BE2C (cell line): ENCODE measurements at regions not wholly inside any gene's neighbourhood (a gene's known extent, or its start where the extent isn't known, plus 50 kb on each side); places are given as distances from the start of the nearest gene placed in this dataset.
"Not testable (repeated sequence)": the region's sequence is repeated elsewhere in the genome, so short reads cannot be mapped to it uniquely, and the experiment has no call there.

ENCODE experiments used
- DNase-seq: peaks from one replicate; pipeline ENCODE4 v3.0.0-alpha.2; 2020
- H3K27me3 ChIP-seq: fragments of 250-450 bp; sonication (Bioruptor Pico); 2 replicates; pipeline ENCODE4 v1.5.1; 2020; ENCODE audit warnings: mild to moderate bottlenecking
- H3K36me3 ChIP-seq: fragments of 250-450 bp; sonication (Bioruptor Pico); 2 replicates; pipeline ENCODE4 v1.5.1; 2020; ENCODE audit warnings: mild to moderate bottlenecking
- H3K4me1 ChIP-seq: fragments of 250-450 bp; sonication (Bioruptor Pico); 2 replicates; pipeline ENCODE4 v1.5.1; 2020
- H3K4me3 ChIP-seq: 2 replicates; pipeline ENCODE4 v1.5.1; 2011; ENCODE audit warnings: low read depth, low read length
- H3K9me3 ChIP-seq: fragments of 250-450 bp; sonication (Bioruptor Pico); 2 replicates; pipeline ENCODE4 v1.5.1; 2020
- TF ChIP-seq, protein P1 (sequence below): IDR thresholded peaks from 2 replicates; pipeline ENCODE4 v1.5.1; 2012; ENCODE audit warnings: mild to moderate bottlenecking, low read depth, low read length

DNA sequence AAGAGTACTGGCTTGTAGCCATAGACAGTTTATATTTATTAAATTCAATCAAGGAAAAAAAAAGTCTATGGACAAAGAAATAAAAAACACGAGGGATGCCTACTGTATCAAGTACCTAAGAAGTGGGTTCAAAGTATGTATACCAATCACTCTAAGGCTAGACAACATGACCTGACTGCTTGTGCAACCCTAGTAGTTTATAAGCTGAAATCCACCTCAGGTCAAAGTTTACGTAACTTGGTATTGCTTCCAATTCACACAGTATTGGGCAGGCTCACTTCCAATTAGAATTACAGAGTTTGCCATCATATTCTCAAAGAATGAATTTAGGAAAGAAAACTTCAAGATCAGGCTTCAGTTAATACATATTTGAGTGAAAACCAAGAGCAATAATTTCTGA lies 657.8 kb downstream of the DACH1 start:
- no peak for DNase-seq
- no peaks in the 10 kb centered on the region for H3K36me3 ChIP-seq
- TF ChIP-seq, protein P1, sequence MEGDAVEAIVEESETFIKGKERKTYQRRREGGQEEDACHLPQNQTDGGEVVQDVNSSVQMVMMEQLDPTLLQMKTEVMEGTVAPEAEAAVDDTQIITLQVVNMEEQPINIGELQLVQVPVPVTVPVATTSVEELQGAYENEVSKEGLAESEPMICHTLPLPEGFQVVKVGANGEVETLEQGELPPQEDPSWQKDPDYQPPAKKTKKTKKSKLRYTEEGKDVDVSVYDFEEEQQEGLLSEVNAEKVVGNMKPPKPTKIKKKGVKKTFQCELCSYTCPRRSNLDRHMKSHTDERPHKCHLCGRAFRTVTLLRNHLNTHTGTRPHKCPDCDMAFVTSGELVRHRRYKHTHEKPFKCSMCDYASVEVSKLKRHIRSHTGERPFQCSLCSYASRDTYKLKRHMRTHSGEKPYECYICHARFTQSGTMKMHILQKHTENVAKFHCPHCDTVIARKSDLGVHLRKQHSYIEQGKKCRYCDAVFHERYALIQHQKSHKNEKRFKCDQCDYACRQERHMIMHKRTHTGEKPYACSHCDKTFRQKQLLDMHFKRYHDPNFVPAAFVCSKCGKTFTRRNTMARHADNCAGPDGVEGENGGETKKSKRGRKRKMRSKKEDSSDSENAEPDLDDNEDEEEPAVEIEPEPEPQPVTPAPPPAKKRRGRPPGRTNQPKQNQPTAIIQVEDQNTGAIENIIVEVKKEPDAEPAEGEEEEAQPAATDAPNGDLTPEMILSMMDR, result no peak

GRCh38 chr13:71184583-71184982 lies 682.4 kb downstream of the DACH1 start:
- not testable (repeated sequence) for H3K27me3 ChIP-seq, H3K36me3 ChIP-seq, H3K9me3 ChIP-seq, H3K4me1 ChIP-seq, DNase-seq, H3K4me3 ChIP-seq

More for the DNA sequence above, 657.8 kb downstream of the DACH1 start:
- H3K4me3 ChIP-seq, result no peak overlapping the region
- H3K9me3 ChIP-seq, result no peaks in the 10 kb centered on the region
- H3K27me3 ChIP-seq, result no peaks in the 10 kb centered on the region
- H3K4me1 ChIP-seq, result no peaks in the 10 kb centered on the region

- not testable (repeated sequence) for H3K9me3 ChIP-seq, H3K36me3 ChIP-seq, H3K4me3 ChIP-seq, H3K4me1 ChIP-seq, H3K27me3 ChIP-seq, DNase-seq
These were observed 683.7 kb downstream of the DACH1 start for GRCh38 chr13:71183352-71183751.

GRCh38 chr13:71171740-71172139 lies 695.3 kb downstream of the DACH1 start:
- TF ChIP-seq, protein P1, result no peak
- H3K4me1 ChIP-seq, result no peaks in the 10 kb centered on the region
- H3K27me3 ChIP-seq, result no peaks in the 10 kb centered on the region
- H3K9me3 ChIP-seq, result no peaks in the 10 kb centered on the region
- no peak for DNase-seq
- H3K4me3 ChIP-seq, result no peak overlapping the region
- no peaks in the 10 kb centered on the region for H3K36me3 ChIP-seq

GRCh38 chr13:71169180-71169579 lies 697.8 kb downstream of the DACH1 start:
- Histone ChIP-seq H3K36me3 (no peaks in the 10 kb centered on the region), H3K9me3 (no peaks in the 10 kb centered on the region), H3K4me1 (no peaks in the 10 kb centered on the region), H3K4me3 (no peak overlapping the region), H3K27me3 (no peaks in the 10 kb centered on the region)
- no peak for DNase-seq
- TF ChIP-seq, protein P1, result no peak

DNA sequence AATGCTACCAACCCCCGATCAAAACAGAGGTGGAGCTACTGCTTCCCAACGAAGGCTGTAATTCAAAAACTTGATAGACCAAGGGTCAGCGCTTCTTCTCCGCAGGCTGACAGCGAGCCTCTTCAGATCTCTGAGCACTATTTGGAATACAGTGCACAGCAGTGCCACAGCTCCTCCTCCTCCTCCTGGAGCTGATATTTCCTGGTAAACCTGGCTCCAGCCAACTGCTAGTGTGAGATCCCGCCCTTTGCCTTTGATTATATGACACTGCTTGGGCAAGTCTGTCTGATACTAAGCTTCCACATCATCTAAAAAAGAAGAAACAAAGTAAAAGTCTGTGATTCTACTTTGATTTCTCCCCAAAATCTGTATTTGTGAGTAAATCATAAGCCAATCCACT lies 710.5 kb downstream of the DACH1 start:
- H3K36me3 ChIP-seq, result no peaks in the 10 kb centered on the region
- no peak for DNase-seq
- H3K4me1 ChIP-seq, result no peaks in the 10 kb centered on the region
- no peaks in the 10 kb centered on the region for H3K9me3 ChIP-seq
- H3K4me3 ChIP-seq, result no peak overlapping the region
- H3K27me3 ChIP-seq, result no peaks in the 10 kb centered on the region
- TF ChIP-seq, protein P1, result no peak

GRCh38 chr13:71149498-71150363 lies 717.3 kb downstream of the DACH1 start:
- H3K27me3 ChIP-seq, result no peaks in the 10 kb centered on the region
- H3K9me3 ChIP-seq, result no peaks in the 10 kb centered on the region
- TF ChIP-seq, protein P1, result no peak
- no peak for DNase-seq
- H3K4me3 ChIP-seq, result no peak overlapping the region
- H3K36me3 ChIP-seq, result no peaks in the 10 kb centered on the region
- H3K4me1 ChIP-seq, result peaks cover 9% of the 10 kb centered on the region; the same call in 1 of the 2 replicates
